NOMO-1 treated with dmso at 0.1 percent for 144 hours (cell line): ENCODE measurements at regions not wholly inside any gene's neighbourhood (a gene's known extent, or its start where the extent isn't known, plus 50 kb on each side); places are given as distances from the start of the nearest gene placed in this dataset.

Experiments
- DNase-seq: peaks from one replicate; lab custom pipeline; 2025; ENCODE audit not compliant: unreplicated experiment; lab: John Stamatoyannopoulos, UW

DNA sequence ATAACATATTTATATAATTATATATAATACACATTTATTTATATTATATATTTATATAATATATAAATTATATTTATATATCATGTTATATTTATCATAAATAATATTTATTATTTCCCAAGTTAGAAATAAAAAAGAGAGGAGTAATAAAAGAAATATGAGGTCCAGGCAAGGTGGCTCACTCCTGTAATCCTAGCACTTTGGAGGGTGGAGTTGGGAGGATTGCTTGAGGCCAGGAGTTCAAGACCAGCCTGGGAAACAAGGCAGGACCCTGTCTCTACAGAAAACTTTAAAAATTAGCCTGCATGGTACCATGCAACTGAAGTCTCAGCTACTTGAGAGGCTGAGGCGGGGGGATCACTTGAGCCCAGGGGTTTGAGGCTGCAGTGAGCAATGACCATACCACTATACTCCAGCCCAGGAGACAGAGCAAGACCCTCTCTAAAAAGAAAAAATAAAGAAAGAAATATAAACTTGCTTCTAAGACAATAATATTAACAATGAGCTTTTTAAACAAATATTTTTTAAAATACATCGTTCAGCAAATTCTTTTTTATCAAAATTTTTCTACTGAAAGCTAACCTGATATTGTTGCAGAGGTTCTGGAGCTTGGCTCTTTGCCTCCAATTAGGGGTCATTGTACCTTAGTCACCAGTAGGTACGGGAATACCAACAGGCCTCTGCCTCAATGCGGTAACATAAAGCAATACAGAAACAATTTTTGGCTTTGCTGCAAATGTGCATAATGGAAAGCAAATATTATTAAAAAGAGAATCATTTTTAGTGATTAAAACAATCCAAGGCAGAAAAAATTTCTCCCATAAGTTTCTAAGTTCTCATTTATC is 290.0 kb downstream of the SETD4 start:
- no peak for DNase-seq

- DNase-seq = no peak
These were observed 292.1 kb downstream of the SETD4 start for GRCh38 chr21:35768187-35768586.

- no peak for DNase-seq
These were observed 295.7 kb downstream of the SETD4 start for GRCh38 chr21:35764586-35764985.

GRCh38 chr21:35764077-35764476 is 296.2 kb downstream of the SETD4 start:
- DNase-seq = no peak

DNA sequence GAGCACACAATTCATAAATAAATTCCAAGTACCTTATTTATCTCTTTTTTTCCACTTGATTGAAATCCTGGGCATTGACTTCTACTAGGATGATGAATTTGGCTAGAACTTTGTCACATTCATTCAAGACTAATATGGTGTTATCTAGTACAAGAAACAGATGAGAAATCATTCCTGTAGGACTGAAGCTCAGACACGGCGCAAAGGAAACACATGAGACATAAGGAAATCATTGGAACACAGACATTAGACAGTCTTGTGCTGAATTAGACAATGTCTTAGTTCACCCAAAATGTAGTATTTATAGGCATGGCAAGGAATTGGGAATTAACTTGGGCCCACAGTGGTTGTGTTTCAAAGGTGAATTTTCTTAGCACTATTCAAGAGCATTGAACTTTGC is 305.7 kb downstream of the SETD4 start:
- DNase-seq = no peak

GRCh38 chr21:35753308-35753707 is 307.0 kb downstream of the SETD4 start:
- no peak for DNase-seq

- no peak for DNase-seq
These were observed 309.2 kb downstream of the SETD4 start for GRCh38 chr21:35751171-35751570.

GRCh38 chr21:35749904-35750303 is 310.4 kb downstream of the SETD4 start:
- no peak for DNase-seq

GRCh38 chr21:35748678-35749314 is 311.5 kb downstream of the SETD4 start:
- peak; percentile 47 for DNase-seq

DNA sequence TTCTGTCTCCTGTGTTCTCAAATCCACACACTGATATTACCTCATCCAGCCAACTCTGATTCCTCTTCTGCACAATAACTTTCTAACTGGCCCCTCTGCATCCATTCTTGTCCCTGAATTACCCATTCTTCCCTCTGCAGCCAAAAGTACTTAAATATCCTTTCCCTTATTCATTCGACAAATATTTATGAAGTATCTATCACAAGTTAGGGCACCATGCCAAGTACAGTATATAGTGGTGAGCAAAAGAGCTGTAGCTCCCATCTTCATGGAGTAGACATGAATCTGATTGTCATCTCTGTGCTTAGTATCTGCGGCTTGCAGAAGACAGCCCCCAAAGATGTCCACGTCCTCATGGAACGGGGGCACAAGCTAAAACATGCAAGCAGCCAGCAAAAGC is 316.8 kb downstream of the SETD4 start:
- DNase-seq = no peak

DNA sequence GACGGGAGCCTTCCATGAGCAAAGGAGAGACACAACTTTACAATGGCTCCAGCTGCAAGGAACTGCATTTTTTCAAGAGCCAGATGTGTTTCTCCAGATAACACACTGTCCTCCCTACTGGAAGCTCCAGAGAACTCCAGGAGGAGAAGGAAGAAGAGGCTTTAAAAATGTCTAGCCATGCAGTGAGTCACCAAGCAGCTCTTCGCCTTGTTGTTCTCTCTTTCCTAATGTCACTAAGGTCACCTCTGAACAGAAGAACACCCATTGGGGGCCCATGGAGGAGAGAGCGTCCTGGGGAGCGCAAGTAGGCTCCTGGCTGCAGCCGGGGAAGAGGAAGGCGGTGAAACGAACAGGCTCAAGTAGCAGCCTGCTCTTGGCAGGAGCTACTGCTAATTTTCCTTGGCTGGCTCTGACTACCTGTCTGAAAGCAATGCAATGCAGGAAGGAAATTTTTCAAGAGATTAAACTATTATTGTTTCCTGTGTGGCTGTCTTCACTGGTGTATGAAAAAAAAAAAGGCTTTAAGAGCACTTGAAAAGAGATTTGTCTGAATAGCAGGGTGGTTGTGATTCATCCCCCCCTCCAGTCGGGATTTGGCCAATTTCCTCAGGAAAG is 321.9 kb downstream of the SETD4 start:
- no peak for DNase-seq

GRCh38 chr21:35737899-35738346 is 322.4 kb downstream of the SETD4 start:
- peak; percentile 4 for DNase-seq

GRCh38 chr21:35737449-35737848 is 322.9 kb downstream of the SETD4 start:
- DNase-seq = no peak

- DNase-seq = no peak
These were observed 327.5 kb downstream of the SETD4 start for GRCh38 chr21:35732788-35733187.

DNA sequence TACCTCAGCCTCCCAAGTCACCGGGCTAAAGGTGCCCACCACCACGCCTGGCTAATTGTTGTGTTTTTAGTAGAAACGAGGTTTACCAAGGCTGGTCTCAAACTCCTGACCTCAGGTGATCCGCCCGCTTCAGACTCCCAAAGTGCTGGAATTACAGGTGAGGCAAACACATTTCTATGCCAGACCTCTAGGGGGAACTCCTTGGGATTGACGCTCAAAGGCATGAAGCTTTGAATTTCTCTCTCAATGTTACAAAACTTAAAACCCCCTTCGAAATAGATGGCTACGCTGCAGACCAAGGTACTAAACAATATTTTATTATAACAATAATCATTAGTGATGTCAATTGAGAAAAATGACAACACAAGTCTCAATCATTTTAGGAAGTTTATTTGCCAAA is 330.0 kb downstream of the SETD4 start:
- no peak for DNase-seq

GRCh38 chr21:35727830-35728229 is 332.5 kb downstream of the SETD4 start:
- DNase-seq = no peak

DNA sequence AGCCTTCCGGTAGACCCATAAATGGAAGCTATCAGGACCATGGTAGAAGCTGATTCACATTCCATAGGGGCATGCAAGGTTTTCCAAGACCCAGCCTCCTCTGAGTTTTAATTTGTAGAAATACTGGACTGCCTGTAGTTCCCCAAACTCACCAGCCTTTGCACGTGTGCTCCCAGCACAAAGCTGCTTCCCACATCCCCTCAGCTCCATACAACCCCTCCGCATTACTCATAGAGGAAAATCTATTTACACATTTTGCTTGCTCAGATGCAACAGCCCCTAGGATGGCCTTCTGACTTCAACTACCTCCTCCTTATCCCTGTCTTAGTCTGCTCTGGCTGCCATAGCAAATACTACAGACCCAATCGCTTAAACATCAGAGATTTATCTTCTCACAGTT is 336.2 kb downstream of the SETD4 start:
- DNase-seq = no peak

GRCh38 chr21:35721701-35722100 is 338.6 kb downstream of the SETD4 start:
- DNase-seq = no peak

DNA sequence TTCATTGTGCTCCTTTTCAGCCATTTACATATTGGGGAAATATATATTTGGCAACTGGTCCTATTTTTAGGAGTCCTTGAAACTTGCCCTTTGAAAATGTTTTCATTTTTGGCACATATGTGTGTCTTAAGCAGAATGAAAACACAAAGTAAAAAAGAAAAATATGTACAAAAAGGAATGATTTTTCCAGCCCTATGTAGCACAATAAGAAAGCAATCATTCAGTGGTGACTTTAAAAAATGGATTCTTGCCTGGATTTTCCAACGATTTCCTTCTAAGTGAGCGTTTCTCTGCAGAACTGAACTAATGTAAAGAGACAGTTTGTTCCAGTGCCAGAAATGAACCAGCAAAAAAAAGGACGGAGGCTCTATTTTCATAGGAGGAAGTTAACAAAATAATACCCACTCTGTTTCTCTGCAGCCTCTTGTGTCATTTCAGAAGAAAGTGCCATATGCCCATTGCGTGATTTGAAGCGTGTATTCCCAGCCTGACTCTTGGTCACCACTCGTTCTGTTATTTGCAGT is 340.1 kb downstream of the SETD4 start:
- DNase-seq = peak; percentile 29

DNA sequence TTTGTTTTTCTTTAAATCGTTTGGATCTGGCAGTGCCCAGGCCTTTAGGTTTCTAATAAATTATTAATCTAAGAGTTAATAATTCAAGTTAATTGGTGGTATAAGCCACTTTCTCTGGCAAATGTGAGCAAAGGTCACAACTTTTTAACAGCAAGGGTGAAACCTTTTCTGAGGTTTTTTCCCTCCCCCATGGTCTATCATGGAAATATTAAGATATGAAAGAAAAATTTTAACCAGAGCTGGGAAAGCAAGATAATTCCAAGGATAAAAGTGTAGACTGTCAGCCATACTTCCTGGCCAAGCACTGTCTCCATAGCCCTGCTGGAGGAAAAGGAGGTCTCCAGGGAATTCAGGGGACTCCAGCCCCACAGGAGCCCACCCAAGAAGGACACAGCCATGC is 341.2 kb downstream of the SETD4 start:
- DNase-seq = no peak

- DNase-seq = no peak
These were observed 343.3 kb downstream of the SETD4 start for GRCh38 chr21:35716876-35717565.
